ENCODE measurements at regions not wholly inside any gene's neighbourhood (a gene's known extent, or its start where the extent isn't known, plus 50 kb on each side); places are given as distances from the start of the nearest gene placed in this dataset.

DNA sequence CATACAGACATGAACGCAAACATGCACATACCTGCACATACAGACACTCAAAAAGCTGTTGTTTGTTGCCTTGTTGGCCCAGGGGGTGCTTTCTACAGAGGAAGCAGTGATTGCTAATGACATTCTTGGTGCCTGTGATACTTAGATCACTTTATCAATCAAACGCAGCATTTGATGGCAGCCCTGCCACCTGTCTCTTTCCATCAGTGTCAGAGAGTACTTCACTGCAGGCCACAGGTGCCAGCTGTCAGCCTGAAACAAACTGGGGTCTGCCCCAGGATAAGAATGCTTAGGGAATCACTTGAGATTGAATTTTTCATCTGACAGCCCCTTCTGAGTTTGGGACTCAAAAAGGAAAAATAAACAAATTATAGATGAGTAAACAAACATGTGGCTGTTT is 388.9 kb upstream of the SGCD start:
- TF ChIP-seq, protein P1, sequence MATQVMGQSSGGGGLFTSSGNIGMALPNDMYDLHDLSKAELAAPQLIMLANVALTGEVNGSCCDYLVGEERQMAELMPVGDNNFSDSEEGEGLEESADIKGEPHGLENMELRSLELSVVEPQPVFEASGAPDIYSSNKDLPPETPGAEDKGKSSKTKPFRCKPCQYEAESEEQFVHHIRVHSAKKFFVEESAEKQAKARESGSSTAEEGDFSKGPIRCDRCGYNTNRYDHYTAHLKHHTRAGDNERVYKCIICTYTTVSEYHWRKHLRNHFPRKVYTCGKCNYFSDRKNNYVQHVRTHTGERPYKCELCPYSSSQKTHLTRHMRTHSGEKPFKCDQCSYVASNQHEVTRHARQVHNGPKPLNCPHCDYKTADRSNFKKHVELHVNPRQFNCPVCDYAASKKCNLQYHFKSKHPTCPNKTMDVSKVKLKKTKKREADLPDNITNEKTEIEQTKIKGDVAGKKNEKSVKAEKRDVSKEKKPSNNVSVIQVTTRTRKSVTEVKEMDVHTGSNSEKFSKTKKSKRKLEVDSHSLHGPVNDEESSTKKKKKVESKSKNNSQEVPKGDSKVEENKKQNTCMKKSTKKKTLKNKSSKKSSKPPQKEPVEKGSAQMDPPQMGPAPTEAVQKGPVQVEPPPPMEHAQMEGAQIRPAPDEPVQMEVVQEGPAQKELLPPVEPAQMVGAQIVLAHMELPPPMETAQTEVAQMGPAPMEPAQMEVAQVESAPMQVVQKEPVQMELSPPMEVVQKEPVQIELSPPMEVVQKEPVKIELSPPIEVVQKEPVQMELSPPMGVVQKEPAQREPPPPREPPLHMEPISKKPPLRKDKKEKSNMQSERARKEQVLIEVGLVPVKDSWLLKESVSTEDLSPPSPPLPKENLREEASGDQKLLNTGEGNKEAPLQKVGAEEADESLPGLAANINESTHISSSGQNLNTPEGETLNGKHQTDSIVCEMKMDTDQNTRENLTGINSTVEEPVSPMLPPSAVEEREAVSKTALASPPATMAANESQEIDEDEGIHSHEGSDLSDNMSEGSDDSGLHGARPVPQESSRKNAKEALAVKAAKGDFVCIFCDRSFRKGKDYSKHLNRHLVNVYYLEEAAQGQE (IDR thresholded peaks at IDR 0.05; ENCODE audit: insufficient read depth in 1 of 2, low read depth in 2 of 2, low read length in 2 of 2): no peak
- TF ChIP-seq POLR2AphosphoS5 (IDR thresholded peaks at IDR 0.05; ENCODE audit: low read depth, low read length): no peak
